ENCODE measurements at regions not wholly inside any gene's neighbourhood (a gene's known extent, or its start where the extent isn't known, plus 50 kb on each side); places are given as distances from the start of the nearest gene placed in this dataset.

DNA sequence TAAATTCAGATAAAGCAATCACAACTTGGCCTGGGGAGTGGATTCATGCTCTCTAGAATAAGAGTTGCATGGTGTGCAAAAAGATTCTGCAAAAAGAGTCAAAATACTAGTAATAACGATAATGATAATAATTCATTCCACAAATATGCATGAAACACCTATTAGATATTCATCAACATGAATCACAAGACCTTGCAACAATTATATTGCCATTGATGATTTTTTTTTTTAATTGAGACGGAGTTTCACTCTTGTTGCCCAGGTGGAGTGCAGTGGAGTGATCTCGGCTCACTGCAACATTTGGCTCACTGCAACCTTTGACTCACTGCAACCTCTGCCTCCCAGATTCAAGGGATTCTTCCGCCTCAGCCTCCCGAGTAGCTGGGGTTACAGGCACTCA lies 109.2 kb upstream of the FLRT2 start:
- TF ChIP-seq EZH2 (IDR thresholded peaks at IDR 0.05) (no peak), FOXP2 (optimal IDR thresholded peaks at IDR 0.05; ENCODE audit: control extremely low read depth, extremely low read length, insufficient read depth) (no peak), POLR2AphosphoS5 (IDR thresholded peaks at IDR 0.05; ENCODE audit: borderline replicate concordance, low read depth, low read length) (no peak)
